Astrocyte (in vitro differentiated cells and primary cell): ENCODE measurements at regions not wholly inside any gene's neighbourhood (a gene's known extent, or its start where the extent isn't known, plus 50 kb on each side); places are given as distances from the start of the nearest gene placed in this dataset.

Source experiments
- DNase-seq: peaks from one replicate; pipeline ENCODE4 v3.0.0-alpha.2; 2010; ENCODE audit warnings: low read depth
- FAIRE-seq: peaks from 2 replicates; lab custom pipeline; 2011; peaks lifted over from hg19 to GRCh38; lab: Jason Lieb, UNC
- H2AFZ ChIP-seq: 2 replicates; pipeline ENCODE4 v1.6.0; 2012; ENCODE audit warnings: low read depth, low read length, inconsistent platforms
- H3K27ac ChIP-seq: 2 replicates; pipeline ENCODE4 v1.5.1; 2011; ENCODE audit warnings: low read depth, low read length, inconsistent platforms
- H3K27me3 ChIP-seq: 2 replicates; pipeline ENCODE4 v1.6.0; 2011; ENCODE audit warnings: low read length, inconsistent platforms; ENCODE audit not compliant: insufficient read depth
- H3K36me3 ChIP-seq: 2 replicates; pipeline ENCODE4 v1.5.1; 2011; ENCODE audit warnings: low read length, inconsistent platforms; ENCODE audit not compliant: insufficient read depth
- H3K4me1 ChIP-seq: 2 replicates; pipeline ENCODE4 v1.5.1; 2011; ENCODE audit warnings: low read length, inconsistent platforms; ENCODE audit not compliant: insufficient read depth
- H3K4me2 ChIP-seq: 2 replicates; pipeline ENCODE4 v1.6.0; 2012; ENCODE audit warnings: low read length, inconsistent platforms
- H3K4me3 ChIP-seq: 2 replicates; pipeline ENCODE4 v1.5.1; 2011; ENCODE audit warnings: low read depth, mild to moderate bottlenecking, low read length, inconsistent platforms; ENCODE audit not compliant: insufficient read depth
- H3K79me2 ChIP-seq: 2 replicates; pipeline ENCODE4 v1.6.0; 2012; ENCODE audit warnings: mild to moderate bottlenecking, low read length, inconsistent platforms; ENCODE audit not compliant: insufficient read depth
- H3K9ac ChIP-seq: 2 replicates; pipeline ENCODE4 v1.6.0; 2012; ENCODE audit warnings: mild to moderate bottlenecking, low read length, inconsistent platforms
- H3K9me3 ChIP-seq: 2 replicates; pipeline ENCODE4 v1.5.1; 2012; ENCODE audit warnings: low read depth, mild to moderate bottlenecking, low read length, inconsistent platforms; ENCODE audit not compliant: insufficient read depth
- H4K20me1 ChIP-seq: 2 replicates; pipeline ENCODE4 v1.6.0; 2012; ENCODE audit warnings: low read length, inconsistent platforms; ENCODE audit not compliant: insufficient read depth
- H3K27ac Mint-ChIP-seq: one replicate; pipeline ENCODE4 v1.8.0; 2021; ENCODE audit warnings: mild to moderate bottlenecking, mixed read lengths; ENCODE audit not compliant: unreplicated experiment
- H3K27me3 Mint-ChIP-seq: one replicate; pipeline ENCODE4 v1.8.0; 2021; ENCODE audit warnings: low read depth, mixed read lengths; ENCODE audit not compliant: unreplicated experiment
- H3K36me3 Mint-ChIP-seq: one replicate; pipeline ENCODE4 v1.8.0; 2021; ENCODE audit warnings: low read depth, mixed read lengths; ENCODE audit not compliant: unreplicated experiment
- H3K4me1 Mint-ChIP-seq: one replicate; pipeline ENCODE4 v1.8.0; 2021; ENCODE audit warnings: low read depth, mixed read lengths; ENCODE audit not compliant: unreplicated experiment
- H3K4me3 Mint-ChIP-seq: one replicate; pipeline ENCODE4 v1.8.0; 2021; ENCODE audit warnings: mild to moderate bottlenecking, moderate library complexity, mixed read lengths; ENCODE audit not compliant: unreplicated experiment
- H3K9me3 Mint-ChIP-seq: one replicate; pipeline ENCODE4 v1.8.0; 2021; ENCODE audit warnings: mild to moderate bottlenecking, mixed read lengths; ENCODE audit not compliant: unreplicated experiment
- EZH2 ChIP-seq: IDR thresholded peaks from 2 replicates; pipeline ENCODE4 v1.6.1; 2012; ENCODE audit warnings: mild to moderate bottlenecking, low read length, inconsistent platforms; ENCODE audit not compliant: insufficient read depth
- TF ChIP-seq, protein P1 (sequence below): IDR thresholded peaks from 2 replicates; pipeline ENCODE4 v1.5.1; 2011; ENCODE audit warnings: low read depth, mild to moderate bottlenecking, inconsistent platforms, low read length, moderate library complexity; ENCODE audit not compliant: insufficient read depth

DNA sequence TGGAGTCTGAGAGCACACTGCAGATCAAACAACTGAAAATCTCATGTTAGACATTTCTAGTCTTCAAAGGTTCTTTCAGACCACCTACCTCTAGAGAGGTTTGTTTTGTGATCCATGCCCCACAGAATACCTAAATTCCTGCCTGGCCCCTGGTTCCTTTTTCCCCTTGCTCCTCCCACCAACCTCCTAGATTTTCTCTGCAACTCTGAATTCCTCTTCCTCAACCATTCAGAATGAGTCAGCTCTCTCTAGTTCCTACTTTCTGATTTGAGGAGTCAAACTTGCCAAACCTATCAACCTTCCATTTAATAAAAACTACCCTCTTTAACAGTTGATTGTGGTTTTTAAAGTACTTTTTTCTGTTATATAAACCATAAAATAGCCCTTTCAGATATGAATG lies 83.2 kb upstream of the ZNF462 start:
- H3K27ac Mint-ChIP-seq: peak overlapping the region; percentile 3
- Histone ChIP-seq H3K27ac (no peak overlapping the region), H3K4me1 (no peaks in the 10 kb centered on the region), H3K79me2 (no peaks in the 10 kb centered on the region), H2AFZ (no peak overlapping the region), H3K4me3 (no peak overlapping the region), H3K27me3 (no peaks in the 10 kb centered on the region), H4K20me1 (no peaks in the 10 kb centered on the region), H3K4me2 (no peak overlapping the region), H3K36me3 (no peaks in the 10 kb centered on the region), H3K9ac (no peak overlapping the region), H3K9me3 (no peaks in the 10 kb centered on the region)
- DNase-seq (no peak), FAIRE-seq (no peak)
- TF ChIP-seq, protein P1, sequence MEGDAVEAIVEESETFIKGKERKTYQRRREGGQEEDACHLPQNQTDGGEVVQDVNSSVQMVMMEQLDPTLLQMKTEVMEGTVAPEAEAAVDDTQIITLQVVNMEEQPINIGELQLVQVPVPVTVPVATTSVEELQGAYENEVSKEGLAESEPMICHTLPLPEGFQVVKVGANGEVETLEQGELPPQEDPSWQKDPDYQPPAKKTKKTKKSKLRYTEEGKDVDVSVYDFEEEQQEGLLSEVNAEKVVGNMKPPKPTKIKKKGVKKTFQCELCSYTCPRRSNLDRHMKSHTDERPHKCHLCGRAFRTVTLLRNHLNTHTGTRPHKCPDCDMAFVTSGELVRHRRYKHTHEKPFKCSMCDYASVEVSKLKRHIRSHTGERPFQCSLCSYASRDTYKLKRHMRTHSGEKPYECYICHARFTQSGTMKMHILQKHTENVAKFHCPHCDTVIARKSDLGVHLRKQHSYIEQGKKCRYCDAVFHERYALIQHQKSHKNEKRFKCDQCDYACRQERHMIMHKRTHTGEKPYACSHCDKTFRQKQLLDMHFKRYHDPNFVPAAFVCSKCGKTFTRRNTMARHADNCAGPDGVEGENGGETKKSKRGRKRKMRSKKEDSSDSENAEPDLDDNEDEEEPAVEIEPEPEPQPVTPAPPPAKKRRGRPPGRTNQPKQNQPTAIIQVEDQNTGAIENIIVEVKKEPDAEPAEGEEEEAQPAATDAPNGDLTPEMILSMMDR: no peak
- TF ChIP-seq EZH2: no peak
- no peaks in the 10 kb centered on the region for H3K36me3 Mint-ChIP-seq
- H3K27me3 Mint-ChIP-seq: no peaks in the 10 kb centered on the region
- H3K4me3 Mint-ChIP-seq: no peak overlapping the region
- no peaks in the 10 kb centered on the region for H3K9me3 Mint-ChIP-seq
- peaks cover 13% of the 10 kb centered on the region for H3K4me1 Mint-ChIP-seq

DNA sequence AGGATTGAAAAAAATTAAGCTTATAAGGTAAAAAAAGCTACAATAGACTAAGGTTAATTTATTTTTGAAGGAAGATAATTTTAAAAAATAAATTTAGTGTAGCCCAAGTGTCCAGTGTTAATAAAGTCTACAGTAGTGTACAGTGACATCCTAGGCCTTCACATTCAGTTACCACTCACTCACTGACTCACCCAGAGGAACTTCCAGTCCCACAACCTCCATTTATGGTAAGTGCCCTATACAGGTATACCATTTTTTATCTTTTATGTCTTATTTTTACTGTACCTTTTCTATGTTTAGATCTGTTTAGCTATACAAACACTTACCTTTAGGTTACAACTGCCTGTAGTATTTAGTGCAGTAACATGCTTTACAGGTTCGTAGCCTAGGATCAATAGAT lies 79.8 kb upstream of the ZNF462 start:
- no peak overlapping the region for H3K4me3 ChIP-seq
- H3K27ac ChIP-seq: no peak overlapping the region
- H3K4me1 Mint-ChIP-seq: peaks cover 20% of the 10 kb centered on the region
- no peak overlapping the region for H2AFZ ChIP-seq
- no peaks in the 10 kb centered on the region for H3K9me3 Mint-ChIP-seq
- H3K27me3 ChIP-seq: no peaks in the 10 kb centered on the region
- no peaks in the 10 kb centered on the region for H3K36me3 ChIP-seq
- H3K9ac ChIP-seq: no peak overlapping the region
- H3K4me3 Mint-ChIP-seq: no peak overlapping the region
- no peak for DNase-seq
- no peaks in the 10 kb centered on the region for H3K27me3 Mint-ChIP-seq
- H3K4me1 ChIP-seq: no peaks in the 10 kb centered on the region
- no peaks in the 10 kb centered on the region for H3K36me3 Mint-ChIP-seq
- TF ChIP-seq EZH2: no peak
- TF ChIP-seq, protein P1: no peak
- no peaks in the 10 kb centered on the region for H4K20me1 ChIP-seq
- no peak for FAIRE-seq
- H3K4me2 ChIP-seq: no peak overlapping the region
- H3K9me3 ChIP-seq: no peaks in the 10 kb centered on the region
- no peaks in the 10 kb centered on the region for H3K79me2 ChIP-seq
- peak overlapping the region; percentile 89 for H3K27ac Mint-ChIP-seq

DNA sequence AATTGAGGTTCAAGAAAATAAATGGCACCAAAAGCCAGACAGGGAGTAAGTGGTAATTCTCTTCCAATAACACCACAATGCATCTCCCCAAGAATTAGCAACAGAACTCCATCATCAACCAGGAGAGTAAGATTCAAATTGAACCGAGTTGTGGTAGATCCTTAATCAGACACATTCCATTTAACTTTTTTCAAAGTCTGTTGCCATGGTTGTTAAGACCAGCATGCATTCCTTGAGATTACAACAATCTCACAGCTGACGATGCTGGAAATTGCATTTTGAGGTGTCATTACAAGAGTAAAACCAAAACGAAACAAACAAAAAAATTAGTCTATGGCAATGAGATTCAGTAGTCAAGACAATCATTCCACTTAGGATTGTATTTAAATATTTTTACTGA lies 78.9 kb upstream of the ZNF462 start:
- no peak overlapping the region for H3K9ac ChIP-seq
- no peaks in the 10 kb centered on the region for H3K27me3 Mint-ChIP-seq
- H3K4me1 ChIP-seq: no peaks in the 10 kb centered on the region
- no peak overlapping the region for H3K4me3 ChIP-seq
- H3K36me3 Mint-ChIP-seq: no peaks in the 10 kb centered on the region
- H3K79me2 ChIP-seq: no peaks in the 10 kb centered on the region
- FAIRE-seq (no peak), DNase-seq (peak; percentile 72)
- H3K4me2 ChIP-seq: no peak overlapping the region
- no peaks in the 10 kb centered on the region for H3K27me3 ChIP-seq
- peak overlapping the region; percentile 89 for H3K27ac Mint-ChIP-seq
- TF ChIP-seq, protein P1: no peak
- no peak for TF ChIP-seq EZH2
- H3K27ac ChIP-seq: peak overlapping the region; percentile 10
- peaks cover 20% of the 10 kb centered on the region for H3K4me1 Mint-ChIP-seq
- H3K9me3 ChIP-seq: no peaks in the 10 kb centered on the region
- H3K9me3 Mint-ChIP-seq: no peaks in the 10 kb centered on the region
- H3K36me3 ChIP-seq: no peaks in the 10 kb centered on the region
- H2AFZ ChIP-seq: no peak overlapping the region
- no peak overlapping the region for H3K4me3 Mint-ChIP-seq
- no peaks in the 10 kb centered on the region for H4K20me1 ChIP-seq
